ENCODE measurements at regions not wholly inside any gene's neighbourhood (a gene's known extent, or its start where the extent isn't known, plus 50 kb on each side); places are given as distances from the start of the nearest gene placed in this dataset.
A peak's percentile ranks its signal among the peaks of the same experiment; 100 is the strongest.

DNA sequence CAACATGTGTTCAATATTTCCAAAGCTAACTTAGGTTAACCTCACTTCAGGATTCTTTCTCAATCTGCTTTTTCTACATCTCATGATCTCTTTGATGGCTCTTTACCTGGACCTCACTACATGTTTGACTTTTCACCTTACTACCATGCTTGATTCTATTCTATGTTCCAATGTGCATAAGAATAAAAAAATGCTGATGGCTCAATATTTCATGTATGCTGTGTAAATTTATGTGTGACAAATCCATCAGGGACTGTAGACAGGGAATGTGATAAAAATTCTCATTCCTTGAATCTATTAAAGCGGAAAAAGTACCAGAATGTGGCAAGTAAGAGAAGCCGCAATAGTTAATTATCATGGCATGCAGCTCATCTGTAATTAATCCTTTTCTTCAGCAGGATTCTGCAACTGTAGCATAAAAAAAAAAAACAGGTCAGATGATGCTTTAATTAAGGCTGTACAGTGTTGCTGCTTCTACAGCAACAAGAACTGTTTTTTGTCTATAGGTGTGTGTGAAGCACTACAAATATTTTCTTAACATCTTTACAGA lies 276.9 kb upstream of the PRKD1 start:
- H3K4me3 ChIP-seq (replicated peaks in 1 of 4; ENCODE audit: control extremely low read depth in 1 of 4, insufficient read depth in 1 of 4, low read depth in 3 of 4, low read length in 4 of 4) = no peak overlapping the region
- H3K4me1 ChIP-seq (ENCODE audit: control insufficient read depth, extremely low read depth, insufficient read depth, low read length) = no peaks in the 10 kb centered on the region
- no peak overlapping the region for H3K9ac ChIP-seq (ENCODE audit: insufficient read depth, low read length)
- no peaks in the 10 kb centered on the region for H3K79me2 ChIP-seq (ENCODE audit: control insufficient read depth, insufficient read depth, low read length)
- H3K36me3 ChIP-seq (ENCODE audit: control insufficient read depth, insufficient read depth, low read length) = no peaks in the 10 kb centered on the region
- DNase-seq (ENCODE audit: low read depth in 2 of 2) = no peak
- TF ChIP-seq, protein P1, sequence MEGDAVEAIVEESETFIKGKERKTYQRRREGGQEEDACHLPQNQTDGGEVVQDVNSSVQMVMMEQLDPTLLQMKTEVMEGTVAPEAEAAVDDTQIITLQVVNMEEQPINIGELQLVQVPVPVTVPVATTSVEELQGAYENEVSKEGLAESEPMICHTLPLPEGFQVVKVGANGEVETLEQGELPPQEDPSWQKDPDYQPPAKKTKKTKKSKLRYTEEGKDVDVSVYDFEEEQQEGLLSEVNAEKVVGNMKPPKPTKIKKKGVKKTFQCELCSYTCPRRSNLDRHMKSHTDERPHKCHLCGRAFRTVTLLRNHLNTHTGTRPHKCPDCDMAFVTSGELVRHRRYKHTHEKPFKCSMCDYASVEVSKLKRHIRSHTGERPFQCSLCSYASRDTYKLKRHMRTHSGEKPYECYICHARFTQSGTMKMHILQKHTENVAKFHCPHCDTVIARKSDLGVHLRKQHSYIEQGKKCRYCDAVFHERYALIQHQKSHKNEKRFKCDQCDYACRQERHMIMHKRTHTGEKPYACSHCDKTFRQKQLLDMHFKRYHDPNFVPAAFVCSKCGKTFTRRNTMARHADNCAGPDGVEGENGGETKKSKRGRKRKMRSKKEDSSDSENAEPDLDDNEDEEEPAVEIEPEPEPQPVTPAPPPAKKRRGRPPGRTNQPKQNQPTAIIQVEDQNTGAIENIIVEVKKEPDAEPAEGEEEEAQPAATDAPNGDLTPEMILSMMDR (conservative IDR thresholded peaks at IDR 0.05 in 1 of 2, IDR thresholded peaks at IDR 0.05 in 1 of 2; ENCODE audit: low read depth in 1 of 2, low read length in 2 of 2) = no peak
- no peak for TF ChIP-seq EZH2 (IDR thresholded peaks at IDR 0.05; ENCODE audit: low read length, missing control alignments)
- H3K9me3 ChIP-seq (ENCODE audit: control insufficient read depth, insufficient read depth, low read depth, low read length) = no peaks in the 10 kb centered on the region
- H4K20me1 ChIP-seq (ENCODE audit: control insufficient read depth, extremely low read depth, insufficient read depth, low read length) = no peaks in the 10 kb centered on the region
- no peak overlapping the region for H2AFZ ChIP-seq (ENCODE audit: low read length)
- H3K27ac ChIP-seq (ENCODE audit: insufficient read depth, low read length) = no peak overlapping the region
- H3K4me2 ChIP-seq (ENCODE audit: extremely low read depth, insufficient read depth, low read length) = no peak overlapping the region
- H3K27me3 ChIP-seq (ENCODE audit: control insufficient read depth, insufficient read depth, low read length) = no peaks in the 10 kb centered on the region

DNA sequence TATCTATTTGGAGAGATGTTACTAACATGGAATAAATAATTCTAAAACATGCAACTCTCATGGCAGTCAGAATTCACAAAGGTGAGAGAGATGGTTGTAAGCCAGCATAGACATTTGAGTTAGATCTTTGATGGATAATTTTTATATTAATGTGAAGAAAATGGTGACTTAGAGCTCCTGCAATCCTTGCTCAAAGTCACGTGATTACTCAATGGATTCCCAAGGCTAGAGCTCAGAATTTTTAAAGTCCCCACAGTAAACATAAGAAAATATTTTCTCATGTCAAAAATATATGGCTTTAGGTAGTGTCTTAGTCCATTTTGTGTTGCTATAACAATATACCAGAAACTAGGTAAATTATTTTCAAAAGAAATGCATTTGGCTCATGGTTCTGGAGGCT lies 281.5 kb upstream of the PRKD1 start:
- no peak for DNase-seq (ENCODE audit: low read depth in 2 of 2)
- H2AFZ ChIP-seq (ENCODE audit: low read length) = no peak overlapping the region
- TF ChIP-seq EZH2 (IDR thresholded peaks at IDR 0.05; ENCODE audit: low read length, missing control alignments) = no peak
- TF ChIP-seq, protein P1 (conservative IDR thresholded peaks at IDR 0.05 in 1 of 2, IDR thresholded peaks at IDR 0.05 in 1 of 2; ENCODE audit: low read depth in 1 of 2, low read length in 2 of 2) = no peak
- H3K4me1 ChIP-seq (ENCODE audit: control insufficient read depth, extremely low read depth, insufficient read depth, low read length) = peaks cover 8% of the 10 kb centered on the region
- H3K4me3 ChIP-seq (replicated peaks in 1 of 4; ENCODE audit: control extremely low read depth in 1 of 4, insufficient read depth in 1 of 4, low read depth in 3 of 4, low read length in 4 of 4) = no peak overlapping the region
- H4K20me1 ChIP-seq (ENCODE audit: control insufficient read depth, extremely low read depth, insufficient read depth, low read length) = no peaks in the 10 kb centered on the region
- H3K36me3 ChIP-seq (ENCODE audit: control insufficient read depth, insufficient read depth, low read length) = no peaks in the 10 kb centered on the region
- H3K9me3 ChIP-seq (ENCODE audit: control insufficient read depth, insufficient read depth, low read depth, low read length) = no peaks in the 10 kb centered on the region
- H3K79me2 ChIP-seq (ENCODE audit: control insufficient read depth, insufficient read depth, low read length) = no peaks in the 10 kb centered on the region
- no peaks in the 10 kb centered on the region for H3K27me3 ChIP-seq (ENCODE audit: control insufficient read depth, insufficient read depth, low read length)
- no peak overlapping the region for H3K9ac ChIP-seq (ENCODE audit: insufficient read depth, low read length)
- H3K27ac ChIP-seq (ENCODE audit: insufficient read depth, low read length) = no peak overlapping the region
- H3K4me2 ChIP-seq (ENCODE audit: extremely low read depth, insufficient read depth, low read length) = no peak overlapping the region

DNA sequence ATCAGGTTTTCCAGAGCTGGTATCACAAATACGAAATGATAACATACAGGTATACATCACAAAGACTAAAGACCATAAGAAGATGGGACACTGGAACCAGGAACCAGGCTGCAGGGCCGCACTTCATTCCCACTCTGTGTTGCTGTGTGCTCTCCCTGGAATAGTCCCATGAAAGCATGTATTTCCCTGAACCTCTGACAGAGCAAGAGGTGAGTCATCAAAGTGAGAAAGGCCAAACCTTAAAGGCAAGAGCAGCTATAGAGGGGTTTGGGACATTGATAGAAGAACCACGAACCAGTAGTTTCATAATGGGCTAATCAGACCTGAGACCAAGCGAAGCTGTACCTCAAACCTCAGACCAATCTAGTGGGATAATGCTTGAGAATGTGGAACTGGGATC lies 283.0 kb upstream of the PRKD1 start:
- no peaks in the 10 kb centered on the region for H3K27me3 ChIP-seq (ENCODE audit: control insufficient read depth, insufficient read depth, low read length)
- no peak overlapping the region for H3K4me2 ChIP-seq (ENCODE audit: extremely low read depth, insufficient read depth, low read length)
- H3K36me3 ChIP-seq (ENCODE audit: control insufficient read depth, insufficient read depth, low read length) = no peaks in the 10 kb centered on the region
- no peak overlapping the region for H3K4me3 ChIP-seq (replicated peaks in 1 of 4; ENCODE audit: control extremely low read depth in 1 of 4, insufficient read depth in 1 of 4, low read depth in 3 of 4, low read length in 4 of 4)
- no peaks in the 10 kb centered on the region for H3K9me3 ChIP-seq (ENCODE audit: control insufficient read depth, insufficient read depth, low read depth, low read length)
- TF ChIP-seq EZH2 (IDR thresholded peaks at IDR 0.05; ENCODE audit: low read length, missing control alignments) = no peak
- TF ChIP-seq, protein P1 (conservative IDR thresholded peaks at IDR 0.05 in 1 of 2, IDR thresholded peaks at IDR 0.05 in 1 of 2; ENCODE audit: low read depth in 1 of 2, low read length in 2 of 2) = no peak
- H2AFZ ChIP-seq (ENCODE audit: low read length) = no peak overlapping the region
- no peak overlapping the region for H3K27ac ChIP-seq (ENCODE audit: insufficient read depth, low read length)
- no peaks in the 10 kb centered on the region for H4K20me1 ChIP-seq (ENCODE audit: control insufficient read depth, extremely low read depth, insufficient read depth, low read length)
- no peak overlapping the region for H3K9ac ChIP-seq (ENCODE audit: insufficient read depth, low read length)
- no peaks in the 10 kb centered on the region for H3K79me2 ChIP-seq (ENCODE audit: control insufficient read depth, insufficient read depth, low read length)
- DNase-seq (ENCODE audit: low read depth in 2 of 2) = peak; percentile 30 to 64
- peaks cover 10% of the 10 kb centered on the region for H3K4me1 ChIP-seq (ENCODE audit: control insufficient read depth, extremely low read depth, insufficient read depth, low read length)
